Fibroblast of lung (primary cell): ENCODE measurements at regions not wholly inside any gene's neighbourhood (a gene's known extent, or its start where the extent isn't known, plus 50 kb on each side); places are given as distances from the start of the nearest gene placed in this dataset.

Source experiments
- EZH2 ChIP-seq: IDR thresholded peaks from 2 replicates; pipeline ENCODE4 v1.5.1; 2012; ENCODE audit warnings: low read length, control low read depth, mild to moderate bottlenecking; ENCODE audit errors: missing control alignments
- TF ChIP-seq, protein P1 (sequence below), 2 donors: IDR thresholded peaks in 1 of 2; conservative IDR thresholded peaks in 1 of 2; 1 replicate in 1 of 2; 2 replicates in 1 of 2; pipeline ENCODE4 v1.5.1; 2011 to 2012; ENCODE audit warnings: low read length in 2 of 2, control low read depth in 1 of 2, inconsistent platforms in 1 of 2, low read depth in 1 of 2, mild to moderate bottlenecking in 1 of 2

GRCh38 chr16:35737076-35737475 is 2277.7 kb downstream of the TP53TG3F start:
- TF ChIP-seq, protein P1, sequence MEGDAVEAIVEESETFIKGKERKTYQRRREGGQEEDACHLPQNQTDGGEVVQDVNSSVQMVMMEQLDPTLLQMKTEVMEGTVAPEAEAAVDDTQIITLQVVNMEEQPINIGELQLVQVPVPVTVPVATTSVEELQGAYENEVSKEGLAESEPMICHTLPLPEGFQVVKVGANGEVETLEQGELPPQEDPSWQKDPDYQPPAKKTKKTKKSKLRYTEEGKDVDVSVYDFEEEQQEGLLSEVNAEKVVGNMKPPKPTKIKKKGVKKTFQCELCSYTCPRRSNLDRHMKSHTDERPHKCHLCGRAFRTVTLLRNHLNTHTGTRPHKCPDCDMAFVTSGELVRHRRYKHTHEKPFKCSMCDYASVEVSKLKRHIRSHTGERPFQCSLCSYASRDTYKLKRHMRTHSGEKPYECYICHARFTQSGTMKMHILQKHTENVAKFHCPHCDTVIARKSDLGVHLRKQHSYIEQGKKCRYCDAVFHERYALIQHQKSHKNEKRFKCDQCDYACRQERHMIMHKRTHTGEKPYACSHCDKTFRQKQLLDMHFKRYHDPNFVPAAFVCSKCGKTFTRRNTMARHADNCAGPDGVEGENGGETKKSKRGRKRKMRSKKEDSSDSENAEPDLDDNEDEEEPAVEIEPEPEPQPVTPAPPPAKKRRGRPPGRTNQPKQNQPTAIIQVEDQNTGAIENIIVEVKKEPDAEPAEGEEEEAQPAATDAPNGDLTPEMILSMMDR (conservative IDR thresholded peaks at IDR 0.05 in 1 of 2, IDR thresholded peaks at IDR 0.05 in 1 of 2; ENCODE audit: low read depth in 1 of 2, low read length in 2 of 2) = no peak
- no peak for TF ChIP-seq EZH2
